GM12864 (cell line): ENCODE measurements at regions not wholly inside any gene's neighbourhood (a gene's known extent, or its start where the extent isn't known, plus 50 kb on each side); places are given as distances from the start of the nearest gene placed in this dataset.

Experiments used
- DNase-seq: peaks from one replicate; pipeline ENCODE4 v3.0.0-alpha.2; 2011; ENCODE audit warnings: low read depth
- H3K4me3 ChIP-seq: 2 replicates; pipeline ENCODE4 v1.5.1; 2011; ENCODE audit warnings: mild to moderate bottlenecking, low read depth, low read length, control low read depth
- TF ChIP-seq, protein P1 (sequence below): IDR thresholded peaks from 2 replicates; pipeline ENCODE4 v1.5.1; 2011; ENCODE audit warnings: low read depth, mild to moderate bottlenecking, moderate library complexity, low read length, control low read depth, inconsistent platforms; ENCODE audit errors: missing control alignments

- TF ChIP-seq, protein P1, sequence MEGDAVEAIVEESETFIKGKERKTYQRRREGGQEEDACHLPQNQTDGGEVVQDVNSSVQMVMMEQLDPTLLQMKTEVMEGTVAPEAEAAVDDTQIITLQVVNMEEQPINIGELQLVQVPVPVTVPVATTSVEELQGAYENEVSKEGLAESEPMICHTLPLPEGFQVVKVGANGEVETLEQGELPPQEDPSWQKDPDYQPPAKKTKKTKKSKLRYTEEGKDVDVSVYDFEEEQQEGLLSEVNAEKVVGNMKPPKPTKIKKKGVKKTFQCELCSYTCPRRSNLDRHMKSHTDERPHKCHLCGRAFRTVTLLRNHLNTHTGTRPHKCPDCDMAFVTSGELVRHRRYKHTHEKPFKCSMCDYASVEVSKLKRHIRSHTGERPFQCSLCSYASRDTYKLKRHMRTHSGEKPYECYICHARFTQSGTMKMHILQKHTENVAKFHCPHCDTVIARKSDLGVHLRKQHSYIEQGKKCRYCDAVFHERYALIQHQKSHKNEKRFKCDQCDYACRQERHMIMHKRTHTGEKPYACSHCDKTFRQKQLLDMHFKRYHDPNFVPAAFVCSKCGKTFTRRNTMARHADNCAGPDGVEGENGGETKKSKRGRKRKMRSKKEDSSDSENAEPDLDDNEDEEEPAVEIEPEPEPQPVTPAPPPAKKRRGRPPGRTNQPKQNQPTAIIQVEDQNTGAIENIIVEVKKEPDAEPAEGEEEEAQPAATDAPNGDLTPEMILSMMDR = no peak
- H3K4me3 ChIP-seq = no peak overlapping the region
- no peak for DNase-seq
These were observed 98.0 kb downstream of the MACIR start for GRCh38 chr5:103356350-103357091.

DNA sequence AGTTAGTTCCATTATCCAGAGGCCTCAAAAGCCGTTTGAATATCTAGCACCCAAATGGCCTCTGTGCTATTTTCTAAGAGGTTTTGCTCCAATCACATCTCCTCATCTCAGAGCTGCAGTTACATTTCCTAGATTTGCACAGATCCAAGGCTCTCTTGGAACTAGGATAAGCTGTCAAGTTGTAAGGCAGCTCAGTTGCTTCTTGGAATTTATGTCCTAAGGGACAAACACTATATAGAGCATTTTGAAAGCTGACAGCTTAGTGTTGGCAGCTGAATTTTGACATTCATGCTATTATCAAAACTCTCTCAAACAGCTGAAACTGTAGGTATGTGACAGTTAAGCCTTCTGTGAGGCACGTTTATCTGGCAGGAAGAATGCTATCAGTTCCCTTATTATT, 97.0 kb downstream of the MACIR start:
- H3K4me3 ChIP-seq = no peak overlapping the region
- no peak for DNase-seq
- TF ChIP-seq, protein P1 = no peak

GRCh38 chr5:103354446-103354845, 95.9 kb downstream of the MACIR start:
- TF ChIP-seq, protein P1 = no peak
- H3K4me3 ChIP-seq = no peak overlapping the region
- DNase-seq = no peak

DNA sequence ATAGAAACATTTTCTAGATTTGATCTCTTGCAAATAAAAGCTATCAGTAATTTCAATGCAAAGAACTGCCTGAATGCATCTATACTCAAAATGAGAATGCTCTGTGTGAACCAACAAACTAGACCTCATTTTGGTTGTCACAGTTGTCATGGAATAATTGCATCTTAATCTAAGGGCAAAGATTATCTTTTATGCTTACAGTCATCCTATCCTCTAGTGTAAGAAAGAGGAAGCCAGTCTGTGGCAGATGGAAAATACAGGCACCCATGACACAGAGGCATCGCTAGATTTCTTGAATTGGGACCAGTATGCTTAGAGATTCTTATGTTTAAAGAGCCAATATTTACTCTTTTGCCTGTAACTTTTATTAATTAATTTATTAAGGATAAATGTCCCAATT, 95.0 kb downstream of the MACIR start:
- DNase-seq = no peak
- TF ChIP-seq, protein P1 = no peak
- H3K4me3 ChIP-seq = no peak overlapping the region

DNA sequence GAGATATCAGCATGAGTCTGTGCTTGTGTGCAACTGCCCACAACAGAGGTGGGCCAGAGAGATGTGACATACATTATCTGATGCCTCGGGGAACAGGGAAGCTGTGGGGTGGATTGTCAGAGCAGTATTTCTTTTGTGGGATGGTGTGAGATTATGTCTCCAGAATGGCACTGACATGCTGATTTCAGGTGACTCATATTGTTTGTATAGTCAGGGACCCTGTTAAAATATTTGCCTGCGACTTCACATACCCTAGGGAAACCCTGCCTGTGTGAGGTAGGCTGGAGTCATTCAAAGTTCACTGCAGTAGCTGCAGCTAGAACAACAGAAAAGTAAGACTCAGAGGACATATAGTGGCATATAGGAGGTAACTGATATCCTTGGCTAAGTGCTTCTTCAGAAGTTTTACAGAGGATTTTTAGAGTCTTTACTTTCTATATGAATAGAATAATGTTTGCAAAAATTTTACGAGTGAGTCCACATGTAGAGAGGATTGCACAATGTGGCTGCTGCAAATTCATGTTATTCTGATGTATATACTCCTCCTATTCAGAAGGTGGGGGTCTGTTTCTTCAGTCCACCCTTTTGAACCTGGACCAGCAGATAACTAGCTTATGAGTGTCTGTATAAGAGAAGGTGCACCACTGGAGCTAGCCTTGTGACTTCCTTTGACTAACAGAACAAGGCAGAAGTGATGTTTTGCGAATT, 89.3 kb downstream of the MACIR start:
- no peak for DNase-seq
- no peak overlapping the region for H3K4me3 ChIP-seq

GRCh38 chr5:103346162-103346748, 87.7 kb downstream of the MACIR start:
- H3K4me3 ChIP-seq = no peak overlapping the region
- DNase-seq = no peak
- TF ChIP-seq, protein P1 = no peak

More for the DNA sequence above, 89.3 kb downstream of the MACIR start:
- TF ChIP-seq, protein P1 = no peak
